ENCODE measurements at regions not wholly inside any gene's neighbourhood (a gene's known extent, or its start where the extent isn't known, plus 50 kb on each side); places are given as distances from the start of the nearest gene placed in this dataset.

GRCh38 chr4:180674619-180675358 is 1568.4 kb upstream of the TENM3 start:
- FAIRE-seq (no peak), DNase-seq (ENCODE audit: low spot score in 2 of 2) (no peak)

GRCh38 chr4:180675359-180675650 is 1567.9 kb upstream of the TENM3 start:
- DNase-seq (ENCODE audit: low spot score in 2 of 2): no peak
- FAIRE-seq: no peak

GRCh38 chr4:180680305-180680704 is 1562.9 kb upstream of the TENM3 start:
- no peak for FAIRE-seq
- DNase-seq (ENCODE audit: low spot score in 2 of 2): no peak

GRCh38 chr4:180682776-180683175 is 1560.4 kb upstream of the TENM3 start:
- FAIRE-seq: no peak
- DNase-seq (ENCODE audit: low spot score in 2 of 2): no peak

- FAIRE-seq (no peak), DNase-seq (ENCODE audit: low spot score in 2 of 2) (no peak)
Measured at GRCh38 chr4:180683186-180683585, 1560.0 kb upstream of the TENM3 start.

GRCh38 chr4:180688480-180688879 is 1554.7 kb upstream of the TENM3 start:
- DNase-seq (ENCODE audit: low spot score in 2 of 2) (no peak), FAIRE-seq (no peak)

GRCh38 chr4:180694875-180695274 is 1548.3 kb upstream of the TENM3 start:
- DNase-seq (ENCODE audit: low spot score in 2 of 2) (no peak), FAIRE-seq (no peak)

GRCh38 chr4:180695851-180696250 is 1547.4 kb upstream of the TENM3 start:
- FAIRE-seq (no peak), DNase-seq (ENCODE audit: low spot score in 2 of 2) (no peak)

GRCh38 chr4:180696460-180697092 is 1546.6 kb upstream of the TENM3 start:
- FAIRE-seq: no peak
- no peak for DNase-seq (ENCODE audit: low spot score in 2 of 2)

GRCh38 chr4:180698550-180699195 is 1544.5 kb upstream of the TENM3 start:
- no peak for FAIRE-seq
- no peak for DNase-seq (ENCODE audit: low spot score in 2 of 2)

- no peak for DNase-seq (ENCODE audit: low spot score in 2 of 2)
- no peak for FAIRE-seq
Measured at GRCh38 chr4:180706766-180707165, 1536.4 kb upstream of the TENM3 start.

- FAIRE-seq: no peak
- no peak for DNase-seq (ENCODE audit: low spot score in 2 of 2)
Measured at GRCh38 chr4:180710628-180711337, 1532.4 kb upstream of the TENM3 start.

GRCh38 chr4:180717451-180718033 is 1525.7 kb upstream of the TENM3 start:
- no peak for FAIRE-seq
- DNase-seq (ENCODE audit: low spot score in 2 of 2): no peak

GRCh38 chr4:180721356-180721755 is 1521.8 kb upstream of the TENM3 start:
- FAIRE-seq: no peak
- DNase-seq (ENCODE audit: low spot score in 2 of 2): no peak

GRCh38 chr4:180726611-180727010 is 1516.6 kb upstream of the TENM3 start:
- DNase-seq (ENCODE audit: low spot score in 2 of 2): no peak
- FAIRE-seq: no peak

GRCh38 chr4:180727478-180727877 is 1515.7 kb upstream of the TENM3 start:
- DNase-seq (ENCODE audit: low spot score in 2 of 2) (no peak), FAIRE-seq (no peak)

- FAIRE-seq: no peak
Measured at GRCh38 chr4:180734753-180735432, 1508.3 kb upstream of the TENM3 start.

GRCh38 chr4:180741703-180742102 is 1501.5 kb upstream of the TENM3 start:
- FAIRE-seq (no peak), DNase-seq (ENCODE audit: low spot score in 2 of 2) (no peak)

More at GRCh38 chr4:180734753-180735432, 1508.3 kb upstream of the TENM3 start:
- no peak for DNase-seq (ENCODE audit: low spot score in 2 of 2)

- FAIRE-seq (no peak), DNase-seq (ENCODE audit: low spot score in 2 of 2) (no peak)
Measured at GRCh38 chr4:180745019-180745418, 1498.2 kb upstream of the TENM3 start.

GRCh38 chr4:180751009-180751408 is 1492.2 kb upstream of the TENM3 start:
- DNase-seq (ENCODE audit: low spot score in 2 of 2): no peak
- no peak for FAIRE-seq
